ENCODE measurements at regions not wholly inside any gene's neighbourhood (a gene's known extent, or its start where the extent isn't known, plus 50 kb on each side); places are given as distances from the start of the nearest gene placed in this dataset.

- no peak for TF ChIP-seq CTCF (IDR thresholded peaks at IDR 0.05)
- no peak for TF ChIP-seq POLR2A (IDR thresholded peaks at IDR 0.05)
Measured at GRCh38 chr3:124161448-124161847, 169.5 kb upstream of the ROPN1 start.
